Kidney (tissue), 13 donors: ENCODE measurements at regions not wholly inside any gene's neighbourhood (a gene's known extent, or its start where the extent isn't known, plus 50 kb on each side); places are given as distances from the start of the nearest gene placed in this dataset.

Experiments used
- DNase-seq, 5 donors: peaks; one replicate each; pipeline ENCODE4 v3.0.0-alpha.2; 2013 to 2020
- FAIRE-seq: peaks from 2 replicates; lab custom pipeline; 2012; peaks lifted over from hg19 to GRCh38; lab: Jason Lieb, UNC
- H3K27ac ChIP-seq, 2 donors: one replicate each; pipeline ENCODE4 v1.7.0; 2013; ENCODE audit warnings: low read depth in 2 of 2, low read length in 2 of 2, inconsistent platforms in 1 of 2
- H3K27me3 ChIP-seq: one replicate; pipeline ENCODE4 v1.7.1; 2013; ENCODE audit warnings: low read length, inconsistent platforms; ENCODE audit not compliant: control insufficient read depth, insufficient read depth
- H3K36me3 ChIP-seq, 3 donors: one replicate each; pipeline versions ENCODE4 v1.7.0 to v1.7.1; 2013; ENCODE audit warnings: low read length in 3 of 3, control low read depth in 1 of 3, inconsistent platforms in 1 of 3; ENCODE audit not compliant: insufficient read depth in 3 of 3, control insufficient read depth in 2 of 3
- H3K4me1 ChIP-seq, 3 donors: one replicate each; pipeline versions ENCODE4 v1.7.0 to v1.7.1; 2013; ENCODE audit warnings: low read length in 3 of 3, inconsistent platforms in 1 of 3, low read depth in 1 of 3; ENCODE audit not compliant: control insufficient read depth in 2 of 3, insufficient read depth in 2 of 3
- H3K4me3 ChIP-seq, 3 donors: one replicate each; pipeline versions ENCODE4 v1.7.0 to v1.8.1; 2013; ENCODE audit warnings: low read length in 3 of 3, control low read depth in 1 of 3, inconsistent platforms in 1 of 3
- H3K9ac ChIP-seq, 3 donors: one replicate each; pipeline versions ENCODE4 v1.7.0 to v1.7.1; 2013; ENCODE audit warnings: low read length in 3 of 3, control low read depth in 1 of 3, inconsistent platforms in 1 of 3
- H3K9me3 ChIP-seq, 3 donors: one replicate each; pipeline versions ENCODE4 v1.7.0 to v1.7.1; 2013; ENCODE audit warnings: low read length in 3 of 3, control low read depth in 1 of 3, inconsistent platforms in 1 of 3; ENCODE audit not compliant: control insufficient read depth in 2 of 3, insufficient read depth in 1 of 3
- CTCF ChIP-seq: IDR thresholded peaks from 3 replicates; pipeline ENCODE4 v1.5.1; 2012; ENCODE audit warnings: mild to moderate bottlenecking, moderate library complexity, borderline replicate concordance; ENCODE audit not compliant: insufficient read depth; ENCODE audit errors: extremely low read depth
- intact Hi-C: fragments of 100-400 bp; cut with DNase I; formaldehyde crosslinking; loops from one replicate; pipeline ENCODE4 v1.11.1; 2022
- donor health status: control.
- donor health status: control.
- donor health status: control.
- donor health status: control.
- donor health status: control.
- donor health status: DM: yes; HTN: yes; CAD: no.
- donor health status: Normal renal cell carcinoma (clear cell type).

- intact Hi-C loops, result no loop called here
- peaks cover 0 to 27% (median 0%) of the 10 kb centered on the region in 3 donors for H3K9me3 ChIP-seq
- H3K27me3 ChIP-seq, result no peaks in the 10 kb centered on the region
- FAIRE-seq, result no peak
- DNase-seq, result no peak
- no peak overlapping the region for H3K4me3 ChIP-seq
- H3K4me1 ChIP-seq, result no peaks in the 10 kb centered on the region
- TF ChIP-seq CTCF, result no peak
- no peak overlapping the region for H3K9ac ChIP-seq
- no peak overlapping the region for H3K27ac ChIP-seq
- H3K36me3 ChIP-seq, result no peaks in the 10 kb centered on the region
Measured at GRCh38 chr1:30485072-30485471, 238.3 kb downstream of the MATN1 start.

GRCh38 chr1:30484668-30485067 is 238.7 kb downstream of the MATN1 start:
- H3K9me3 ChIP-seq, result peaks cover 0 to 27% (median 0%) of the 10 kb centered on the region in 3 donors
- DNase-seq (no peak), FAIRE-seq (no peak)
- H3K4me1 ChIP-seq, result no peaks in the 10 kb centered on the region
- H3K27me3 ChIP-seq, result no peaks in the 10 kb centered on the region
- no peak for TF ChIP-seq CTCF
- no peak overlapping the region for H3K27ac ChIP-seq
- intact Hi-C loops, result no loop called here
- no peaks in the 10 kb centered on the region for H3K36me3 ChIP-seq
- no peak overlapping the region for H3K9ac ChIP-seq
- no peak overlapping the region for H3K4me3 ChIP-seq

- Histone ChIP-seq H3K36me3 (no peaks in the 10 kb centered on the region), H3K9me3 (peaks cover 0 to 27% (median 0%) of the 10 kb centered on the region in 3 donors), H3K27me3 (no peaks in the 10 kb centered on the region), H3K4me1 (no peaks in the 10 kb centered on the region), H3K27ac (no peak overlapping the region), H3K4me3 (no peak overlapping the region), H3K9ac (no peak overlapping the region)
- no peak for DNase-seq
- no peak for FAIRE-seq
- intact Hi-C loops, result no loop called here
- TF ChIP-seq CTCF, result no peak
Measured at GRCh38 chr1:30479575-30479974, 243.8 kb downstream of the MATN1 start.
